ENCODE measurements at regions not wholly inside any gene's neighbourhood (a gene's known extent, or its start where the extent isn't known, plus 50 kb on each side); places are given as distances from the start of the nearest gene placed in this dataset.

GRCh38 chr12:87182696-87183233 is 846.4 kb downstream of the C12orf50 start:
- H4K20me1 ChIP-seq (ENCODE audit: insufficient read depth): no peaks in the 10 kb centered on the region
- H3K9ac ChIP-seq: no peak overlapping the region
- H2AFZ ChIP-seq (ENCODE audit: low read depth): no peak overlapping the region
- no peaks in the 10 kb centered on the region for H3K79me2 ChIP-seq (ENCODE audit: insufficient read depth, low read depth)
- no peaks in the 10 kb centered on the region for H3K27me3 ChIP-seq (ENCODE audit: insufficient read depth, low read depth)
- no peaks in the 10 kb centered on the region for H3K4me1 ChIP-seq (ENCODE audit: low read depth, poor library complexity, severe bottlenecking)
- H3K4me3 ChIP-seq (IDR thresholded peaks at IDR 0.05; ENCODE audit: insufficient read depth, low read depth, low read length): no peak overlapping the region
- no peaks in the 10 kb centered on the region for H3K36me3 ChIP-seq (ENCODE audit: insufficient read depth)
- no peak overlapping the region for H3K27ac ChIP-seq
- TF ChIP-seq, protein P1, sequence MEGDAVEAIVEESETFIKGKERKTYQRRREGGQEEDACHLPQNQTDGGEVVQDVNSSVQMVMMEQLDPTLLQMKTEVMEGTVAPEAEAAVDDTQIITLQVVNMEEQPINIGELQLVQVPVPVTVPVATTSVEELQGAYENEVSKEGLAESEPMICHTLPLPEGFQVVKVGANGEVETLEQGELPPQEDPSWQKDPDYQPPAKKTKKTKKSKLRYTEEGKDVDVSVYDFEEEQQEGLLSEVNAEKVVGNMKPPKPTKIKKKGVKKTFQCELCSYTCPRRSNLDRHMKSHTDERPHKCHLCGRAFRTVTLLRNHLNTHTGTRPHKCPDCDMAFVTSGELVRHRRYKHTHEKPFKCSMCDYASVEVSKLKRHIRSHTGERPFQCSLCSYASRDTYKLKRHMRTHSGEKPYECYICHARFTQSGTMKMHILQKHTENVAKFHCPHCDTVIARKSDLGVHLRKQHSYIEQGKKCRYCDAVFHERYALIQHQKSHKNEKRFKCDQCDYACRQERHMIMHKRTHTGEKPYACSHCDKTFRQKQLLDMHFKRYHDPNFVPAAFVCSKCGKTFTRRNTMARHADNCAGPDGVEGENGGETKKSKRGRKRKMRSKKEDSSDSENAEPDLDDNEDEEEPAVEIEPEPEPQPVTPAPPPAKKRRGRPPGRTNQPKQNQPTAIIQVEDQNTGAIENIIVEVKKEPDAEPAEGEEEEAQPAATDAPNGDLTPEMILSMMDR (conservative IDR thresholded peaks at IDR 0.05; ENCODE audit: low read depth, low read length): no peak
- H3K4me2 ChIP-seq: no peak overlapping the region

DNA sequence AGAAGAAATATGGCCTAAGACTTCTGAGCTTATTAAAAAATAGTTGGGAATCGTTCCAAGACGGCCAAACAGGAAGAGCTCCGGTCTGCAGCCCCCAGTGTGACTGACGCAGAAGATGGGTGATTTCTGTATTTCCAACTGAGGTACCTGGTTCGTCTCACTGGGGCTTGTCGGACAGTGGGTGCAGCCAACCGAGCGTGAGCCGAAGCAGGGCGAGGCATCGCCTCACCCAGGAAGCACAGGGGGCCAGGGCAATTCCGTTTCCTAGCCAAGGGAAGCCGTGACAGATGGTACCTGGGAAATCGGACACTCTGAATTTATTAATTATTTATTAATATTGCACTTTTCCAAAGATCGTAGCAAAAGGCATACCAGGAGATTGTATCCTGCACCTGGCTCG is 857.8 kb downstream of the C12orf50 start:
- Histone ChIP-seq H3K4me3 (IDR thresholded peaks at IDR 0.05; ENCODE audit: insufficient read depth, low read depth, low read length) (no peak overlapping the region), H3K4me1 (ENCODE audit: low read depth, poor library complexity, severe bottlenecking) (no peaks in the 10 kb centered on the region)
- TF ChIP-seq, protein P1 (conservative IDR thresholded peaks at IDR 0.05; ENCODE audit: low read depth, low read length): no peak

GRCh38 chr12:87169010-87169409 is 860.2 kb downstream of the C12orf50 start:
- H3K27ac ChIP-seq: no peak overlapping the region
- no peaks in the 10 kb centered on the region for H3K79me2 ChIP-seq (ENCODE audit: insufficient read depth, low read depth)
- no peak overlapping the region for H3K4me2 ChIP-seq
- H3K4me1 ChIP-seq (ENCODE audit: low read depth, poor library complexity, severe bottlenecking): no peaks in the 10 kb centered on the region
- H3K9ac ChIP-seq: no peak overlapping the region
- no peaks in the 10 kb centered on the region for H3K27me3 ChIP-seq (ENCODE audit: insufficient read depth, low read depth)
- no peak overlapping the region for H2AFZ ChIP-seq (ENCODE audit: low read depth)
- H4K20me1 ChIP-seq (ENCODE audit: insufficient read depth): no peaks in the 10 kb centered on the region
- TF ChIP-seq, protein P1 (conservative IDR thresholded peaks at IDR 0.05; ENCODE audit: low read depth, low read length): no peak
- no peaks in the 10 kb centered on the region for H3K36me3 ChIP-seq (ENCODE audit: insufficient read depth)
- no peak overlapping the region for H3K4me3 ChIP-seq (IDR thresholded peaks at IDR 0.05; ENCODE audit: insufficient read depth, low read depth, low read length)

More for the DNA sequence above, 857.8 kb downstream of the C12orf50 start:
- no peak overlapping the region for H3K4me2 ChIP-seq
- no peak overlapping the region for H2AFZ ChIP-seq (ENCODE audit: low read depth)
- no peak overlapping the region for H3K27ac ChIP-seq
- H3K79me2 ChIP-seq (ENCODE audit: insufficient read depth, low read depth): no peaks in the 10 kb centered on the region
- H3K27me3 ChIP-seq (ENCODE audit: insufficient read depth, low read depth): no peaks in the 10 kb centered on the region
- H3K9ac ChIP-seq: no peak overlapping the region
- H4K20me1 ChIP-seq (ENCODE audit: insufficient read depth): no peaks in the 10 kb centered on the region
- no peaks in the 10 kb centered on the region for H3K36me3 ChIP-seq (ENCODE audit: insufficient read depth)

DNA sequence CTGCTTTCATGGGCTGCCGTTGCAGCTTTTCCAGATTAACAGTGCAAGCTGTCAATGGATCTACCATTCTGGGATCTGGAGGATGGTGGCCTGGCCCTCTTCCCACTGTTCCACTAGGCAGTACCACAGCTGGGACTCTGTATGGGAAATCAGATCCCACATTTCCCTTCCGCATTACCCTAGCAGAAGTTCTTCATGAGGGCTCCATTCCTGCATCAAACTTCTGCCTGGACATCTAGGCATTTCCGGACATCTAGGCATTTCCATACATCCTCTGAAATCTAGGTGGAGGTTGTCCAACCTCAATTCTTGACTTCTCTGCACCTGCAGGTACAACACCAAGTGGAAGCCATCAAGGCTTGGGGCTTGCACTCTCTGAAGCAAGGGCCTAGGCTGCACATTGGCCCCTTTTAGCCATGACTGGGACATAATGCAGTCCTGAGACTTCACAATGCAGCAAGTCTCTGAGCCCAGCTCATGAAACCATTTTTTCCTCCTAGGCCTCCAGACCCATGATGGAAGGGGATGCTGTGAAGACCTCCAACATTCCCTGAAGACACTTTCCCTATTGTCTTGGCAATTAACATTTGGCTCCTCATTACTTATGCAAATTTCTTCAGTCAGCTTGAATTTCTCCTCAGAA is 863.3 kb downstream of the C12orf50 start:
- H4K20me1 ChIP-seq (ENCODE audit: insufficient read depth): no peaks in the 10 kb centered on the region
- no peaks in the 10 kb centered on the region for H3K79me2 ChIP-seq (ENCODE audit: insufficient read depth, low read depth)
- no peak overlapping the region for H3K27ac ChIP-seq
- TF ChIP-seq, protein P1 (conservative IDR thresholded peaks at IDR 0.05; ENCODE audit: low read depth, low read length): no peak
- H3K27me3 ChIP-seq (ENCODE audit: insufficient read depth, low read depth): no peaks in the 10 kb centered on the region
- no peaks in the 10 kb centered on the region for H3K36me3 ChIP-seq (ENCODE audit: insufficient read depth)
- no peak overlapping the region for H3K9ac ChIP-seq
- H3K4me1 ChIP-seq (ENCODE audit: low read depth, poor library complexity, severe bottlenecking): no peaks in the 10 kb centered on the region
- no peak overlapping the region for H3K4me2 ChIP-seq
- no peak overlapping the region for H3K4me3 ChIP-seq (IDR thresholded peaks at IDR 0.05; ENCODE audit: insufficient read depth, low read depth, low read length)
- no peak overlapping the region for H2AFZ ChIP-seq (ENCODE audit: low read depth)

Measured in KMS-11 (cell line).